Uterus (tissue), 3 donors: ENCODE measurements at regions not wholly inside any gene's neighbourhood (a gene's known extent, or its start where the extent isn't known, plus 50 kb on each side); places are given as distances from the start of the nearest gene placed in this dataset.

Experiments used
- DNase-seq, 2 donors: peaks; one replicate each; pipeline ENCODE4 v3.0.0-alpha.2; 2019 to 2020
- H3K27ac ChIP-seq, 2 donors: fragments of 200-600 bp; sonication (generic); 1 replicate in 1 of 2; 2 replicates in 1 of 2; pipeline ENCODE4 v1.5.1; 2016 to 2018
- H3K27me3 ChIP-seq, 2 donors: fragments of 200-600 bp; sonication (generic); one replicate each; pipeline ENCODE4 v1.5.1; 2018 to 2019; ENCODE audit warnings: control low read depth in 1 of 2
- H3K36me3 ChIP-seq, 2 donors: fragments of 200-600 bp; sonication (generic); one replicate each; pipeline ENCODE4 v1.5.1; 2019; ENCODE audit warnings: control low read depth in 1 of 2
- H3K4me1 ChIP-seq, 2 donors: fragments of 200-600 bp; sonication (generic); one replicate each; pipeline ENCODE4 v1.5.1; 2018 to 2019; ENCODE audit warnings: control low read depth in 1 of 2
- H3K4me3 ChIP-seq, 2 donors: fragments of 200-600 bp; sonication (generic); 1 replicate in 1 of 2; 2 replicates in 1 of 2; pipeline ENCODE4 v1.5.1; 2018 to 2019; ENCODE audit warnings: mild to moderate bottlenecking in 1 of 2
- H3K9me3 ChIP-seq, 2 donors: fragments of 200-600 bp; sonication (generic); one replicate each; pipeline ENCODE4 v1.5.1; 2019; ENCODE audit warnings: control low read depth in 1 of 2
- CTCF ChIP-seq, 4 experiments: fragments of 200-600 bp in 2 of 4; fragments of 450-650 bp in 2 of 4; sonication (generic) in 2 of 4; IDR thresholded peaks; one replicate each; pipeline ENCODE4 v1.5.1; 2016 to 2019; ENCODE audit warnings: antibody characterized with exemption in 4 of 4, mild to moderate bottlenecking in 2 of 4, moderate library complexity in 1 of 4
- POLR2A ChIP-seq, 2 donors: fragments of 450-650 bp; IDR thresholded peaks; one replicate each; pipeline ENCODE4 v1.6.1; 2016; ENCODE audit warnings: antibody characterized with exemption in 2 of 2, mild to moderate bottlenecking in 1 of 2, moderate library complexity in 1 of 2
- intact Hi-C: fragments of 100-400 bp; cut with DNase I; formaldehyde crosslinking; loops from one replicate; pipeline ENCODE4 v1.15.1; 2023; ENCODE audit warnings: low total_unique reads
- donor health status: DM: yes; HTN: yes; CAD: no.

- TF ChIP-seq POLR2A (IDR thresholded peaks at IDR 0.05) (no peak), CTCF (IDR thresholded peaks at IDR 0.05) (no peak)
- H3K27ac ChIP-seq, result peak overlapping the region in 1 of 2 donors; percentile 73
- H3K4me3 ChIP-seq, result no peak overlapping the region
- no peaks in the 10 kb centered on the region for H3K27me3 ChIP-seq
- intact Hi-C loops, result no loop called here
- H3K4me1 ChIP-seq, result no peaks in the 10 kb centered on the region
- no peaks in the 10 kb centered on the region for H3K36me3 ChIP-seq
- no peaks in the 10 kb centered on the region for H3K9me3 ChIP-seq
- DNase-seq, result no peak
These were observed 690.3 kb downstream of the MECOM start for GRCh38 chr3:168973206-168973605.

- TF ChIP-seq POLR2A (IDR thresholded peaks at IDR 0.05), result no peak
- intact Hi-C loops, result no loop called here
These were observed 694.9 kb downstream of the MECOM start for GRCh38 chr3:168968609-168969008.

GRCh38 chr3:168964736-168965135 lies 698.8 kb downstream of the MECOM start:
- Histone ChIP-seq H3K36me3 (no peaks in the 10 kb centered on the region), H3K27ac (no peak overlapping the region), H3K27me3 (no peaks in the 10 kb centered on the region), H3K4me3 (no peak overlapping the region), H3K4me1 (no peaks in the 10 kb centered on the region), H3K9me3 (no peaks in the 10 kb centered on the region)
- intact Hi-C loops, result no loop called here
- no peak for DNase-seq
- TF ChIP-seq CTCF (IDR thresholded peaks at IDR 0.05), result no peak
- TF ChIP-seq POLR2A (IDR thresholded peaks at IDR 0.05), result no peak

More at GRCh38 chr3:168968609-168969008, 694.9 kb downstream of the MECOM start:
- no peak overlapping the region for H3K27ac ChIP-seq
- no peaks in the 10 kb centered on the region for H3K4me1 ChIP-seq
- H3K4me3 ChIP-seq, result no peak overlapping the region
- no peaks in the 10 kb centered on the region for H3K36me3 ChIP-seq
- H3K27me3 ChIP-seq, result no peaks in the 10 kb centered on the region
- no peaks in the 10 kb centered on the region for H3K9me3 ChIP-seq
- DNase-seq, result no peak

GRCh38 chr3:168961271-168961670 lies 702.2 kb downstream of the MECOM start:
- DNase-seq, result no peak
- intact Hi-C loops, result no loop called here
- Histone ChIP-seq H3K27me3 (no peaks in the 10 kb centered on the region), H3K27ac (no peak overlapping the region), H3K4me1 (no peaks in the 10 kb centered on the region), H3K36me3 (no peaks in the 10 kb centered on the region), H3K4me3 (no peak overlapping the region), H3K9me3 (no peaks in the 10 kb centered on the region)
- no peak for TF ChIP-seq POLR2A (IDR thresholded peaks at IDR 0.05)
- TF ChIP-seq CTCF (IDR thresholded peaks at IDR 0.05), result no peak

GRCh38 chr3:168959731-168960130 lies 703.8 kb downstream of the MECOM start:
- intact Hi-C loops, result no loop called here

GRCh38 chr3:168958466-168958865 lies 705.0 kb downstream of the MECOM start:
- H3K27me3 ChIP-seq, result no peaks in the 10 kb centered on the region
- intact Hi-C loops, result no loop called here

More at GRCh38 chr3:168959731-168960130, 703.8 kb downstream of the MECOM start:
- H3K27ac ChIP-seq, result no peak overlapping the region
- no peaks in the 10 kb centered on the region for H3K9me3 ChIP-seq
- H3K27me3 ChIP-seq, result no peaks in the 10 kb centered on the region
- no peak for TF ChIP-seq POLR2A (IDR thresholded peaks at IDR 0.05)
- no peak for DNase-seq
- H3K36me3 ChIP-seq, result no peaks in the 10 kb centered on the region
- no peak overlapping the region for H3K4me3 ChIP-seq
- H3K4me1 ChIP-seq, result no peaks in the 10 kb centered on the region

More at GRCh38 chr3:168958466-168958865, 705.0 kb downstream of the MECOM start:
- Histone ChIP-seq H3K4me3 (no peak overlapping the region), H3K36me3 (no peaks in the 10 kb centered on the region), H3K9me3 (no peaks in the 10 kb centered on the region), H3K27ac (no peak overlapping the region), H3K4me1 (no peaks in the 10 kb centered on the region)
- no peak for DNase-seq
- no peak for TF ChIP-seq POLR2A (IDR thresholded peaks at IDR 0.05)
- TF ChIP-seq CTCF (IDR thresholded peaks at IDR 0.05), result no peak
